Astrocyte of the spinal cord (primary cell): ENCODE measurements at regions not wholly inside any gene's neighbourhood (a gene's known extent, or its start where the extent isn't known, plus 50 kb on each side); places are given as distances from the start of the nearest gene placed in this dataset.

Experiments used
- DNase-seq: peaks from one replicate; pipeline ENCODE4 v3.0.0; 2011; ENCODE audit warnings: low read depth, low spot score
- H3K4me3 ChIP-seq: 2 replicates; pipeline ENCODE4 v1.5.1; 2011; ENCODE audit warnings: low read depth, mild to moderate bottlenecking, low read length, moderate library complexity
- CTCF ChIP-seq: IDR thresholded peaks from 2 replicates; pipeline ENCODE4 v1.5.1; 2012; ENCODE audit warnings: low read depth, mild to moderate bottlenecking, low read length, inconsistent platforms
- in situ Hi-C: cut with HindIII; loops from 2 replicates; pipeline ENCODE4 v1.10.0; 2017; ENCODE audit warnings: low sequenced_read_pairs

GRCh38 chr7:46589286-46589685 lies 668.2 kb upstream of the IGFBP3 start:
- in situ Hi-C loops, result no loop called here
- no peak for TF ChIP-seq CTCF
- DNase-seq, result no peak
- H3K4me3 ChIP-seq, result no peak overlapping the region

GRCh38 chr7:46586406-46586805 lies 665.3 kb upstream of the IGFBP3 start:
- no peak for TF ChIP-seq CTCF
- no peak for DNase-seq
- H3K4me3 ChIP-seq, result no peak overlapping the region
- in situ Hi-C loops, result no loop called here

GRCh38 chr7:46583656-46584055 lies 662.6 kb upstream of the IGFBP3 start:
- H3K4me3 ChIP-seq, result no peak overlapping the region
- DNase-seq, result no peak
- TF ChIP-seq CTCF, result no peak
- in situ Hi-C loops, result no loop called here

GRCh38 chr7:46581268-46581667 lies 660.2 kb upstream of the IGFBP3 start:
- DNase-seq, result no peak
- in situ Hi-C loops, result no loop called here
- no peak for TF ChIP-seq CTCF
- H3K4me3 ChIP-seq, result no peak overlapping the region

- no peak for DNase-seq
- no peak overlapping the region for H3K4me3 ChIP-seq
- no peak for TF ChIP-seq CTCF
- in situ Hi-C loops, result no loop called here
Measured at GRCh38 chr7:46580766-46581165, 659.7 kb upstream of the IGFBP3 start.

- no peak for DNase-seq
- TF ChIP-seq CTCF, result no peak
- in situ Hi-C loops, result no loop called here
- H3K4me3 ChIP-seq, result no peak overlapping the region
Measured at GRCh38 chr7:46577394-46577793, 656.3 kb upstream of the IGFBP3 start.

- no peak overlapping the region for H3K4me3 ChIP-seq
- no peak for TF ChIP-seq CTCF
- in situ Hi-C loops, result no loop called here
- no peak for DNase-seq
Measured at GRCh38 chr7:46576950-46577349, 655.9 kb upstream of the IGFBP3 start.
